T-cell (primary cell): ENCODE measurements at regions not wholly inside any gene's neighbourhood (a gene's known extent, or its start where the extent isn't known, plus 50 kb on each side); places are given as distances from the start of the nearest gene placed in this dataset.
"Not testable (repeated sequence)": the region's sequence is repeated elsewhere in the genome, so short reads cannot be mapped to it uniquely, and the experiment has no call there.

Experiments
- ATAC-seq, 4 experiments: fragments of 200-7000 bp in 3 of 4; fragments of 150-1000 bp in 1 of 4; cut with Tn5 transposase; replicated peaks in 1 of 4; 1 replicate in 3 of 4; 2 replicates in 1 of 4; pipeline ENCODE4 v1.10.0; 2021; ENCODE audit warnings: moderate library complexity in 3 of 4, mild to moderate bottlenecking in 2 of 4, moderate number of reproducible peaks in 1 of 4
- CTCF ChIA-PET, 2 donors: fragments of 300-600 bp; sonication (Branson Sonifier 250); formaldehyde crosslinking; loops; one replicate each; lab custom pipeline; 2022; ENCODE audit warnings: antibody characterized with exemption in 2 of 2; lab: Charles Lee
- POLR2A ChIA-PET, 2 donors: fragments of 300-600 bp; sonication (Branson Sonifier 250); formaldehyde crosslinking; loops; one replicate each; lab custom pipeline; 2022; ENCODE audit warnings: antibody characterized with exemption in 2 of 2; lab: Charles Lee
- DNase-seq, 35 experiments: peaks; one replicate each; pipeline versions ENCODE4 v3.0.0 to v3.0.0-alpha.2; 2013 to 2023
- H3K27ac ChIP-seq: one replicate; pipeline ENCODE4 v1.5.1; 2013; ENCODE audit warnings: low read length
- H3K27me3 ChIP-seq, 2 experiments: replicated peaks in 1 of 2; 1 replicate in 1 of 2; 2 replicates in 1 of 2; pipeline versions ENCODE4 v1.6.1 to v1.7.0; 2013; ENCODE audit warnings: low read length in 1 of 2, mixed read lengths in 1 of 2; ENCODE audit not compliant: control insufficient read depth in 2 of 2, insufficient read depth in 2 of 2; ENCODE audit errors: extremely low read depth in 1 of 2
- H3K36me3 ChIP-seq, 2 donors: 1 replicate in 1 of 2; 2 replicates in 1 of 2; pipeline versions ENCODE4 v1.6.1 to v1.7.0; 2013; ENCODE audit warnings: low read length in 1 of 2; ENCODE audit not compliant: control insufficient read depth in 2 of 2, insufficient read depth in 1 of 2; ENCODE audit errors: extremely low read depth in 1 of 2
- H3K4me1 ChIP-seq, 2 experiments: 1 replicate in 1 of 2; 2 replicates in 1 of 2; pipeline versions ENCODE4 v1.6.1 to v1.7.0; 2013; ENCODE audit warnings: low read length in 2 of 2, mixed read lengths in 1 of 2; ENCODE audit not compliant: insufficient read depth in 2 of 2, control insufficient read depth in 1 of 2; ENCODE audit errors: extremely low read depth in 1 of 2
- H3K4me3 ChIP-seq, 2 donors: 1 replicate in 1 of 2; 2 replicates in 1 of 2; pipeline versions ENCODE4 v1.5.1 to v1.7.0; 2013; ENCODE audit warnings: mild to moderate bottlenecking in 2 of 2, low read length in 1 of 2, moderate library complexity in 1 of 2; ENCODE audit not compliant: control insufficient read depth in 1 of 2; ENCODE audit errors: extremely low read depth in 1 of 2
- H3K9me3 ChIP-seq: 2 replicates; pipeline ENCODE4 v1.7.0; 2013
- H3K27ac Mint-ChIP-seq, 2 donors: one replicate each; pipeline ENCODE4 v1.8.0; 2020 to 2021; ENCODE audit warnings: mild to moderate bottlenecking in 2 of 2, mixed read lengths in 2 of 2
- H3K27me3 Mint-ChIP-seq, 2 donors: one replicate each; pipeline ENCODE4 v1.8.0; 2021 to 2022; ENCODE audit warnings: mixed read lengths in 2 of 2
- H3K36me3 Mint-ChIP-seq: one replicate; pipeline ENCODE4 v1.8.0; 2021; ENCODE audit warnings: mixed read lengths
- H3K4me1 Mint-ChIP-seq, 3 donors: one replicate each; pipeline ENCODE4 v1.8.0; 2020 to 2022; ENCODE audit warnings: mixed read lengths in 3 of 3, mild to moderate bottlenecking in 1 of 3
- H3K4me3 Mint-ChIP-seq, 3 donors: one replicate each; pipeline ENCODE4 v1.8.0; 2020 to 2022; ENCODE audit warnings: mild to moderate bottlenecking in 3 of 3, mixed read lengths in 3 of 3, moderate library complexity in 3 of 3
- H3K9me3 Mint-ChIP-seq, 3 donors: one replicate each; pipeline ENCODE4 v1.8.0; 2020 to 2022; ENCODE audit warnings: mixed read lengths in 3 of 3
- WGBS: methylation state at CpG from one replicate; pipeline ENCODE4 v1.1.5; 2013; ENCODE audit warnings: missing lambda C conversion rate; ENCODE audit not compliant: insufficient coverage; 5-methylcytosine and 5-hydroxymethylcytosine counted together

- Mint-ChIP-seq H3K4me1 (no peaks in the 10 kb centered on the region), H3K4me3 (no peak overlapping the region), H3K36me3 (no peaks in the 10 kb centered on the region), H3K9me3 (no peaks in the 10 kb centered on the region), H3K27ac (no peak overlapping the region), H3K27me3 (no peaks in the 10 kb centered on the region)
- no peaks in the 10 kb centered on the region for H3K27me3 ChIP-seq
- no peak overlapping the region for H3K27ac ChIP-seq
- no peaks in the 10 kb centered on the region for H3K36me3 ChIP-seq
- ATAC-seq, result no peak
- H3K4me3 ChIP-seq, result no peak overlapping the region
- ChIA-PET CTCF (no interaction called here), POLR2A (no interaction called here)
- H3K4me1 ChIP-seq, result no peaks in the 10 kb centered on the region
- no peak for DNase-seq
- WGBS, result no CpG with 5 or more reads among the region's 2 CpGs
- H3K9me3 ChIP-seq, result no peaks in the 10 kb centered on the region
Observed at GRCh38 chr18:73681398-73681797, 466.2 kb downstream of the FBXO15 start.

DNA sequence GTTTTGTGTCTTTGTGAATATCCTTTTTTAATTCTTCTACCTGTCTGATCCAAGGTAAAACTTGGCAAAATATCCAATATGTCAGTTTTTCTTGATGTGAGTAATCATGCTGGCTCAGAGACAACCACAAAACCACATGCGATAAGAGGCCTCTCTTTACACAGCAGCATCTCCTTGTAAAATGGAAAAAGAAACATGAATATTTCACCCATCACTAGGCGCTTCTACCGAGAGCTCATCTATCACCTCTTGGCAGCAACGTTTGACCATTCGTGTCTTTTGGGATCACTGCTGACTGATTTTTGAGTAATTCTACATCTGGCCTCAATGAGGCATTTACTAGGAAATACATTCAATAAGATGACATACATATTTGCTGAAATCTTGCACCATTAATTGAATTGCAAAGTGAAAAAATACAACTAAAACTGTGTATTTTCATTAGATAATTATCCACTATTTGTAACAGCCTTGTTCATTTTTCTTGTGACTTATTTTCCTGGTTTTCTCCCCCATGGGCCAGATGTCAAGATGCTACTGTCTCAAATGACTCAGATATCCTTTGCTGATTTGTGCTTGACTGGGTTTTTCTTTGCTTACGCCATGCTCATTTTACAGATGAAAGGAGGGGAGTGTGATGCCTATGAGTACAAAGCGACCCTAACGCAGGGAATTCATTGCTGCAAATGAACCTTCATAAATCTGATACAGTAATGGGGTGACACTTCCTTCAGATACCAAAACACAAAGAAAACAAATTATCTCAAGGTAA is 467.5 kb downstream of the FBXO15 start:
- Histone ChIP-seq H3K9me3 (no peaks in the 10 kb centered on the region), H3K27ac (no peak overlapping the region), H3K27me3 (no peaks in the 10 kb centered on the region), H3K36me3 (no peaks in the 10 kb centered on the region), H3K4me3 (no peak overlapping the region), H3K4me1 (no peaks in the 10 kb centered on the region)
- Mint-ChIP-seq H3K27me3 (no peaks in the 10 kb centered on the region), H3K4me3 (no peak overlapping the region), H3K9me3 (no peaks in the 10 kb centered on the region), H3K27ac (no peak overlapping the region), H3K4me1 (no peaks in the 10 kb centered on the region), H3K36me3 (no peaks in the 10 kb centered on the region)
- WGBS, result 6% methylated on average over 3 of the region's 8 CpGs
- no peak for ATAC-seq
- POLR2A ChIA-PET, result no interaction called here
- DNase-seq, result no peak
- CTCF ChIA-PET, result no interaction called here

DNA sequence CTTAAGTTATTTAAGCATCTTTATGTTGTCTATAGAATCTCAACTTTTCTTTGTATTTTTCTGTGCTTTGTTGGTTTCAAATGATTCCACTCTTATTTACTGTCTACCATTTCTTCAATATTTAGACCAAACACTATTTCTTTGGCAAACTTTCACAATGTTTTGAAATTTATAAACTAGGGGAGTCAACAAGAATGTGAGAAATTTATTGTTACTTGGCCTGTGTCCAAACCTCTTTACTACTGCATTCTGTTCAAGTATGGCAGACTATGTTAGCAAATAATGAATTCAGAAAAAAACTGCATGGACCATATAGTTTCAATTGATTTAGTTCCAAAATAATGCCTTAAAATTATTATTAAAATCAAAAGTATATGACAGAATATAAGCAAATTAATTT is 470.2 kb downstream of the FBXO15 start:
- no peaks in the 10 kb centered on the region for H3K4me1 ChIP-seq
- ATAC-seq, result no peak
- CTCF ChIA-PET, result no interaction called here
- H3K27ac Mint-ChIP-seq, result no peak overlapping the region
- no peaks in the 10 kb centered on the region for H3K9me3 Mint-ChIP-seq
- no peaks in the 10 kb centered on the region for H3K9me3 ChIP-seq
- DNase-seq, result no peak
- no peak overlapping the region for H3K4me3 ChIP-seq
- H3K36me3 Mint-ChIP-seq, result no peaks in the 10 kb centered on the region
- H3K27me3 Mint-ChIP-seq, result no peaks in the 10 kb centered on the region
- H3K4me1 Mint-ChIP-seq, result no peaks in the 10 kb centered on the region
- H3K27ac ChIP-seq, result no peak overlapping the region
- no peaks in the 10 kb centered on the region for H3K36me3 ChIP-seq
- H3K27me3 ChIP-seq, result no peaks in the 10 kb centered on the region
- POLR2A ChIA-PET, result no interaction called here
- no peak overlapping the region for H3K4me3 Mint-ChIP-seq

DNA sequence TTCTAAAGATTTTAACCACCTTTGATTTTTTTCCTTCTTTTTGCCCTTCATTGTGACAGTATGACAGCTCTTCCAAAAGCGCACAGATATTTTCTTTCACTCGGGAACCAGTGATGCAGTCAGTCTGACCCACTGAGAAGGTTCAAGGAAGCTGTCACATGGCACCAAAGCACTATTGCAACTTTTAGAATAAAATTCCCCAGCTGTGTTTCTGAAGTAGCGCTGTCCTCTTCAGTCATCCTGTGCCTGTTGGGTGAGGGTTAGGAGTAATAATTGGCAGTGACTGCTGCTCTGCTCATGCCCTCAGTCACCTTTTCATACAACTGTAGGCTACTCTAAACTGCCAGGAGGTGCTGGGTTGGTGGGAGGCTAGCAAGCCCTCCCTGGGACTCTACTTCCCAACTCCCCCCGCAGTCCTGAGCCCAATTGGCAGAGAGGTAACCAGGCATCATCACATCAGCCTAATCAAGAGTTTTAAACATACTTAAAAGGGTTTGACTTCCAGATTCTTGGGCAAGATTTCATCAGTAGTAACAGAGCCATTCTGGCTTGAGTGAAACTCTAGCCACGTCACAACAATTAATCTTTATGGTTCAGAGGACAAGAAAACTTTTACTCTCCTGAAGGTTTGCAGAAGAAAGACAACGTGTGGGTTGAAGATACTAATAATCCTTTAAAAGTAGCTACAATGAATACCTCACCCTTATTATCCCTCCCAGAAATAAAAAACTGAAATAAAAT is 473.3 kb downstream of the FBXO15 start:
- ChIA-PET POLR2A (no interaction called here), CTCF (no interaction called here)
- no peak overlapping the region for H3K4me3 Mint-ChIP-seq
- H3K27me3 Mint-ChIP-seq, result no peaks in the 10 kb centered on the region
- 87% methylated on average over 2 of the region's 6 CpGs for WGBS
- Histone ChIP-seq H3K4me1 (no peaks in the 10 kb centered on the region), H3K27me3 (no peaks in the 10 kb centered on the region), H3K4me3 (no peak overlapping the region), H3K36me3 (no peaks in the 10 kb centered on the region), H3K9me3 (no peaks in the 10 kb centered on the region), H3K27ac (no peak overlapping the region)
- DNase-seq, result no peak
- ATAC-seq, result no peak
- no peaks in the 10 kb centered on the region for H3K36me3 Mint-ChIP-seq
- peaks cover 0 to 4% (median 0%) of the 10 kb centered on the region in 3 donors for H3K9me3 Mint-ChIP-seq
- H3K27ac Mint-ChIP-seq, result no peak overlapping the region
- H3K4me1 Mint-ChIP-seq, result no peaks in the 10 kb centered on the region

DNA sequence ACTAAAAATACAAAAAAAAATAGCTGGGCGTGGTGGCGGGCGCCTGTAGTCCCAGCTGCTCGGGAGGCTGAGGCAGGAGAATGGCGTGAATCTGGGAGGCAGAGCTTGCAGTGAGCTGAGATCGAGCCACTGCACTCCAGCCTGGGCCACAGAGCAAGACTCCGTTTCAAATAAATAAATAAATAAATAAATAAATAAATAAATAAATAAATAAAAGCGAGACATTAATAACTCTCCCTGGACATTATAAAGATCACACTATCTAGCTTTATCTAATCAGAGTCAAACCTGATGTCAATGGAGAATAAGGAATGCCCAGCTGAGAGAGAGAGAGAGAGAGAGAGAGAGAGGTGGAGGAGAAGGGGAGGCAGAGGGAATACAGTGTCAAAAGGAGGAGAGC is 476.2 kb downstream of the FBXO15 start:
- DNase-seq, POLR2A ChIA-PET, H3K4me1 Mint-ChIP-seq, H3K4me3 ChIP-seq, H3K36me3 Mint-ChIP-seq, H3K9me3 Mint-ChIP-seq, CTCF ChIA-PET, H3K4me3 Mint-ChIP-seq, H3K27ac ChIP-seq, H3K36me3 ChIP-seq, H3K27me3 Mint-ChIP-seq, H3K27me3 ChIP-seq, ATAC-seq, H3K27ac Mint-ChIP-seq, H3K4me1 ChIP-seq, H3K9me3 ChIP-seq: not testable (repeated sequence)
- WGBS, result no CpG with 5 or more reads among the region's 8 CpGs

- ChIA-PET POLR2A (no interaction called here), CTCF (no interaction called here)
- H3K4me1 Mint-ChIP-seq, result no peaks in the 10 kb centered on the region
- H3K9me3 Mint-ChIP-seq, result peaks cover 0 to 4% (median 0%) of the 10 kb centered on the region in 3 donors
- no peak for ATAC-seq
- no peaks in the 10 kb centered on the region for H3K27me3 Mint-ChIP-seq
- no peak overlapping the region for H3K27ac ChIP-seq
- H3K36me3 Mint-ChIP-seq, result no peaks in the 10 kb centered on the region
- 45% methylated on average over 3 of the region's 5 CpGs for WGBS
- H3K9me3 ChIP-seq, result no peaks in the 10 kb centered on the region
- no peaks in the 10 kb centered on the region for H3K27me3 ChIP-seq
- H3K27ac Mint-ChIP-seq, result no peak overlapping the region
- H3K4me3 Mint-ChIP-seq, result no peak overlapping the region
- H3K4me3 ChIP-seq, result no peak overlapping the region
- DNase-seq, result no peak
- no peaks in the 10 kb centered on the region for H3K36me3 ChIP-seq
- H3K4me1 ChIP-seq, result no peaks in the 10 kb centered on the region
Observed at GRCh38 chr18:73670524-73670923, 477.1 kb downstream of the FBXO15 start.
